ENCODE measurements at regions not wholly inside any gene's neighbourhood (a gene's known extent, or its start where the extent isn't known, plus 50 kb on each side); places are given as distances from the start of the nearest gene placed in this dataset.

- no peak overlapping the region for H3K4me2 ChIP-seq (ENCODE audit: low read depth, low read length)
- no peaks in the 10 kb centered on the region for H3K9me3 ChIP-seq (replicated peaks; ENCODE audit: insufficient read depth, low read length)
- no peaks in the 10 kb centered on the region for H3K4me1 ChIP-seq (ENCODE audit: low read length)
- H2AFZ ChIP-seq (ENCODE audit: low read length): no peak overlapping the region
- no peak for TF ChIP-seq EZH2phosphoT487 (IDR thresholded peaks at IDR 0.05; ENCODE audit: low read length)
- TF ChIP-seq CTCF (IDR thresholded peaks at IDR 0.05; ENCODE audit: low read length): no peak
- no peak for TF ChIP-seq EZH2 (optimal IDR thresholded peaks at IDR 0.05; ENCODE audit: low read depth, low read length)
- no peak overlapping the region for H3K4me3 ChIP-seq (ENCODE audit: low read length)
- no peaks in the 10 kb centered on the region for H4K20me1 ChIP-seq (ENCODE audit: insufficient read depth, low read length)
- no peak for DNase-seq
- no peaks in the 10 kb centered on the region for H3K36me3 ChIP-seq (replicated peaks; ENCODE audit: insufficient read depth, low read length)
- H3K27ac ChIP-seq (ENCODE audit: low read length): no peak overlapping the region
- no peaks in the 10 kb centered on the region for H3K27me3 ChIP-seq (replicated peaks; ENCODE audit: insufficient read depth, low read length)
- no peaks in the 10 kb centered on the region for H3K79me2 ChIP-seq (ENCODE audit: low read length)
- no peak overlapping the region for H3K9ac ChIP-seq (ENCODE audit: low read length)
- H3K9me2 ChIP-seq (replicated peaks; ENCODE audit: insufficient read depth, low read length): no peaks in the 10 kb centered on the region
- no peaks in the 10 kb centered on the region for H3F3A ChIP-seq (ENCODE audit: insufficient read depth, low read length)
Measured at GRCh38 chr5:118354797-118355196, 633.5 kb downstream of the DTWD2 start.

DNA sequence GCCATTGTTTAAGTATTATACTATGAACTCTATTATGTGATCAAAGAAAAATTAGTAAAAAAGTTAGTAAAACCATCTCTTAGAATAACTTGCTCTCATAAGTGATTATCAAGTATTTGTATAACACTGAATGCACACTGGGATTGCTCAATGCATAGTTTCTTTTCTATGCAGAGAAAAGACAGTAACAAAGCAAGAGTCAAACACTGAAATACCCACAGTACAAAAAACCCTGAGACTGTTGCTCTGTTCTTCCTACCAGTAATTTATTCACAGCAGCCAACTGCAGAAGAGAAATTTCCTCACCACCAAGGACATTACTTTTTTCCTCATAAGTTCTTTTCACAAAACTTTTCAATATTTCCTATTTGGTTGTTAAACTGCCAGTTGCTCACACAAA, 634.4 kb downstream of the DTWD2 start:
- Histone ChIP-seq H3K36me3 (replicated peaks; ENCODE audit: insufficient read depth, low read length) (no peaks in the 10 kb centered on the region), H3K4me3 (ENCODE audit: low read length) (no peak overlapping the region), H3K4me2 (ENCODE audit: low read depth, low read length) (no peak overlapping the region), H3K27me3 (replicated peaks; ENCODE audit: insufficient read depth, low read length) (no peaks in the 10 kb centered on the region), H3F3A (ENCODE audit: insufficient read depth, low read length) (no peaks in the 10 kb centered on the region), H3K9ac (ENCODE audit: low read length) (no peak overlapping the region), H3K27ac (ENCODE audit: low read length) (no peak overlapping the region), H3K9me3 (replicated peaks; ENCODE audit: insufficient read depth, low read length) (no peaks in the 10 kb centered on the region), H2AFZ (ENCODE audit: low read length) (no peak overlapping the region), H3K9me2 (replicated peaks; ENCODE audit: insufficient read depth, low read length) (no peaks in the 10 kb centered on the region), H4K20me1 (ENCODE audit: insufficient read depth, low read length) (no peaks in the 10 kb centered on the region), H3K4me1 (ENCODE audit: low read length) (no peaks in the 10 kb centered on the region), H3K79me2 (ENCODE audit: low read length) (no peaks in the 10 kb centered on the region)
- no peak for DNase-seq
- TF ChIP-seq EZH2 (optimal IDR thresholded peaks at IDR 0.05; ENCODE audit: low read depth, low read length) (no peak), EZH2phosphoT487 (IDR thresholded peaks at IDR 0.05; ENCODE audit: low read length) (no peak), CTCF (IDR thresholded peaks at IDR 0.05; ENCODE audit: low read length) (no peak)

GRCh38 chr5:118336468-118336867, 651.9 kb downstream of the DTWD2 start:
- Histone ChIP-seq H3K9ac (ENCODE audit: low read length) (no peak overlapping the region), H3K9me2 (replicated peaks; ENCODE audit: insufficient read depth, low read length) (no peaks in the 10 kb centered on the region), H3K79me2 (ENCODE audit: low read length) (no peaks in the 10 kb centered on the region), H3K4me2 (ENCODE audit: low read depth, low read length) (no peak overlapping the region), H3K4me3 (ENCODE audit: low read length) (no peak overlapping the region), H4K20me1 (ENCODE audit: insufficient read depth, low read length) (no peaks in the 10 kb centered on the region), H3K4me1 (ENCODE audit: low read length) (no peaks in the 10 kb centered on the region), H2AFZ (ENCODE audit: low read length) (no peak overlapping the region), H3K27ac (ENCODE audit: low read length) (no peak overlapping the region), H3K36me3 (replicated peaks; ENCODE audit: insufficient read depth, low read length) (no peaks in the 10 kb centered on the region), H3F3A (ENCODE audit: insufficient read depth, low read length) (no peaks in the 10 kb centered on the region), H3K27me3 (replicated peaks; ENCODE audit: insufficient read depth, low read length) (no peaks in the 10 kb centered on the region), H3K9me3 (replicated peaks; ENCODE audit: insufficient read depth, low read length) (no peaks in the 10 kb centered on the region)
- TF ChIP-seq CTCF (IDR thresholded peaks at IDR 0.05; ENCODE audit: low read length): no peak
- DNase-seq: no peak

GRCh38 chr5:118327389-118327788, 661.0 kb downstream of the DTWD2 start:
- H3K9ac ChIP-seq (ENCODE audit: low read length): no peak overlapping the region
- no peaks in the 10 kb centered on the region for H4K20me1 ChIP-seq (ENCODE audit: insufficient read depth, low read length)
- no peak overlapping the region for H3K4me2 ChIP-seq (ENCODE audit: low read depth, low read length)
- H3K79me2 ChIP-seq (ENCODE audit: low read length): no peaks in the 10 kb centered on the region
- no peak overlapping the region for H3K4me3 ChIP-seq (ENCODE audit: low read length)
- no peak overlapping the region for H2AFZ ChIP-seq (ENCODE audit: low read length)
- H3K27me3 ChIP-seq (replicated peaks; ENCODE audit: insufficient read depth, low read length): no peaks in the 10 kb centered on the region
- no peak for DNase-seq
- no peak overlapping the region for H3K27ac ChIP-seq (ENCODE audit: low read length)
- no peaks in the 10 kb centered on the region for H3F3A ChIP-seq (ENCODE audit: insufficient read depth, low read length)
- no peaks in the 10 kb centered on the region for H3K9me2 ChIP-seq (replicated peaks; ENCODE audit: insufficient read depth, low read length)
- TF ChIP-seq EZH2phosphoT487 (IDR thresholded peaks at IDR 0.05; ENCODE audit: low read length): no peak
- TF ChIP-seq CTCF (IDR thresholded peaks at IDR 0.05; ENCODE audit: low read length): no peak
- no peak for TF ChIP-seq EZH2 (optimal IDR thresholded peaks at IDR 0.05; ENCODE audit: low read depth, low read length)
- no peaks in the 10 kb centered on the region for H3K36me3 ChIP-seq (replicated peaks; ENCODE audit: insufficient read depth, low read length)
- H3K4me1 ChIP-seq (ENCODE audit: low read length): no peaks in the 10 kb centered on the region
- H3K9me3 ChIP-seq (replicated peaks; ENCODE audit: insufficient read depth, low read length): no peaks in the 10 kb centered on the region
